ENCODE measurements at regions not wholly inside any gene's neighbourhood (a gene's known extent, or its start where the extent isn't known, plus 50 kb on each side); places are given as distances from the start of the nearest gene placed in this dataset.

- no peak for TF ChIP-seq CTCF (IDR thresholded peaks at IDR 0.05)
- WGBS, 2 donors = 73 to 75% methylated on average over 2 of the region's 2 CpGs
- intact Hi-C loops (cut with DNase I) = no loop called here
These were observed 649.5 kb downstream of the PLCL1 start for GRCh38 chr2:198453866-198454265.

GRCh38 chr2:198452327-198452726, 647.9 kb downstream of the PLCL1 start:
- Histone ChIP-seq H3K9me3 (peaks cover 0 to 3% (median 0%) of the 10 kb centered on the region in 11 donors), H3K27me3 (no peaks in the 10 kb centered on the region), H3K4me3 (no peak overlapping the region), H3K4me1 (no peaks in the 10 kb centered on the region), H3K36me3 (no peaks in the 10 kb centered on the region), H3K27ac (no peak overlapping the region)
- 68 to 71% methylated on average over 1 of the region's 1 CpG for WGBS, 2 donors
- intact Hi-C loops (cut with DNase I) = no loop called here
- no peak for ATAC-seq
- TF ChIP-seq CTCF (IDR thresholded peaks at IDR 0.05) = no peak
- DNase-seq = no peak

More at GRCh38 chr2:198453866-198454265, 649.5 kb downstream of the PLCL1 start:
- no peak overlapping the region for H3K4me3 ChIP-seq
- H3K27me3 ChIP-seq = no peaks in the 10 kb centered on the region
- H3K27ac ChIP-seq = no peak overlapping the region
- ATAC-seq = no peak
- no peak for DNase-seq
- no peaks in the 10 kb centered on the region for H3K4me1 ChIP-seq
- H3K9me3 ChIP-seq = peaks cover 0 to 3% (median 0%) of the 10 kb centered on the region in 11 donors
- no peaks in the 10 kb centered on the region for H3K36me3 ChIP-seq

GRCh38 chr2:198448789-198449188, 644.4 kb downstream of the PLCL1 start:
- 77 to 83% methylated on average over 1 of the region's 1 CpG for WGBS, 2 donors
- Histone ChIP-seq H3K4me1 (no peaks in the 10 kb centered on the region), H3K9me3 (peaks cover 0 to 3% (median 0%) of the 10 kb centered on the region in 11 donors), H3K27me3 (no peaks in the 10 kb centered on the region), H3K27ac (no peak overlapping the region), H3K36me3 (no peaks in the 10 kb centered on the region), H3K4me3 (no peak overlapping the region)
- intact Hi-C loops (cut with DNase I) = no loop called here
- no peak for TF ChIP-seq CTCF (IDR thresholded peaks at IDR 0.05)
- DNase-seq (no peak), ATAC-seq (no peak)

- intact Hi-C loops (cut with DNase I) = loop anchor here in 1 of 10 donors (5.0 kb wide), 1 partner anchor 588 kb away; no protein-coding TSS in a partner anchor
These were observed 640.5 kb downstream of the PLCL1 start for GRCh38 chr2:198444800-198445287.

More at GRCh38 chr2:198444800-198445287, 640.5 kb downstream of the PLCL1 start:
- ATAC-seq (no peak), DNase-seq (no peak)
- no peaks in the 10 kb centered on the region for H3K4me1 ChIP-seq
- H3K27me3 ChIP-seq = peaks cover 0 to 6% (median 0%) of the 10 kb centered on the region in 7 donors
- H3K36me3 ChIP-seq = no peaks in the 10 kb centered on the region
- TF ChIP-seq CTCF (IDR thresholded peaks at IDR 0.05) = no peak
- 67 to 69% methylated on average over 2 of the region's 2 CpGs for WGBS, 2 donors
- no peak overlapping the region for H3K27ac ChIP-seq
- no peaks in the 10 kb centered on the region for H3K9me3 ChIP-seq
- no peak overlapping the region for H3K4me3 ChIP-seq
